Stimulated activated CD4-positive, alpha-beta T cell treated with anti-CD3 and anti-CD28 coated beads, Interleukin-15, amount 100 ng/mL, for 24 hours (primary cell): ENCODE measurements at regions not wholly inside any gene's neighbourhood (a gene's known extent, or its start where the extent isn't known, plus 50 kb on each side); places are given as distances from the start of the nearest gene placed in this dataset.

Experiments
- DNase-seq: peaks from one replicate; pipeline ENCODE4 v3.0.0-alpha.2; 2020

DNA sequence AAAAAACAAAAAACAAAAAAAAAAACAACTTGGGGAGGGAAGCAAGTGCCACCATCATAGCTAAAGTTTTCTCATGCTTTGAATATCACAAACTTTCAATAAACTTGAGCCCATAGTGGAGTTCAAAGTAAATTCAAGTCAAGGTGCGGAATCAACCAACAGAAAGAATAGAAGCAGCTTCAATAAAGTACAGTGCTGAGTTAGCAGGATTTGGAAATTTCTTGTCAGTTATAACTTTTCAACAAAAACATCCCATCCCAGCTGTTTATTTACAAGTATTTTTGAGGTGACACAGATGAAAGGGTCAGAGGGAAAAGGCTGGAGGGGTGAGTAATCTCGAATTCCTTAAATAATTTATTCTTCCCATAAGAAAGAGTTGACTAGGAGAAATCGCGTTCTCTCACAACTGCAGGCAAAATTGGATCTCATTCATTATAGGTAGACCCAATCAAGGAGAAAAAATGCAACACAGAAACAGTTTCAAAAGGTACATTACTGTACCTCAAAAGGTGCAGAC lies 477.4 kb upstream of the RASGRP1 start:
- DNase-seq = no peak

DNA sequence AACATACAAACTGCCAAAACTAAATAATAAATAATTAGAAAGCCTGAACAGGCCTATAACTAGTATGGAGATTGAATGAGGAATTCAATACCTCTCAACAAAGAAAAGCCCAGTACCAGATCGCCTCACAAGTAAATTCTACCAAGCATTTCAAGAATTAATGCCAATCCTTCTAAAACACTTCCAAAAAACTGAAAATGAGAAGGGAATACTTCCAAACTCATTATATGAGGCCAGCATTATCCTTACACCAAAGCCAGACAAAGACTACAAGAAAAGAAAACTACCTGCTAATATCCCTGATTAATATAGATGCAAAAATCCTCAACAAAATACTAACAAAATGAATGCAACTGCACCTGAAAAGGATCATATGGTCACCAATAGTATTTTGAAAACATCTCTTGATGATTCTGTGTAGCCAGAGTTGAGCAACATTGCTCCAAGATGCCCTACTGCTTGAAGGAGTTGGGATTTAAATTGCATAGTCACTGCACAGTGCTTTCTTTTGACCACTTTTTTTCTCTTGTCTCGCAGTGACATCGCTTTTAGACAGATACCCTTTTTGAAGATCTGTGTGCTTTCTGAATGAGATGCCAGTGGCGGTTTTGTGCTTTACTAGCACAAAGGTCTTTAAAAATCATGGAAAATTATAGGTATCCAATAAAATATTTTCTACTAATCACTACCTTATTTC lies 487.2 kb upstream of the RASGRP1 start:
- no peak for DNase-seq

DNA sequence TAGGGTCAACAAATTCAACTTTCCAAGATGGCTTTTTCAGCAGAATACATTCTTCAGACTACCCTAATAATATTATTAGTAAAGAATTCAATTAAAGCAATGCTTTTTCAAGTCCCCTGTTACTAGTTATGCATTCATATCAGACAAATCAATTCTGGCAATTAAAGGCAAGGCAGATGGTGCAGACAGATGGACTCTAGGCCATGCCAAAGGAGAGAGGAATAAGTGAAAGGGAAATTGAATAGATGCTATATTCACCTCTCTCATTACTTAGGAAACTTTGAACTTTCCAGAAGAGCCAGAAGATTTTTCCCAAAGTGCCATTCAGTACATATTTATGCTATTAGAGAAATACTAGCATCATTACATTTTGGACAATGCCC lies 487.7 kb upstream of the RASGRP1 start:
- DNase-seq = no peak

DNA sequence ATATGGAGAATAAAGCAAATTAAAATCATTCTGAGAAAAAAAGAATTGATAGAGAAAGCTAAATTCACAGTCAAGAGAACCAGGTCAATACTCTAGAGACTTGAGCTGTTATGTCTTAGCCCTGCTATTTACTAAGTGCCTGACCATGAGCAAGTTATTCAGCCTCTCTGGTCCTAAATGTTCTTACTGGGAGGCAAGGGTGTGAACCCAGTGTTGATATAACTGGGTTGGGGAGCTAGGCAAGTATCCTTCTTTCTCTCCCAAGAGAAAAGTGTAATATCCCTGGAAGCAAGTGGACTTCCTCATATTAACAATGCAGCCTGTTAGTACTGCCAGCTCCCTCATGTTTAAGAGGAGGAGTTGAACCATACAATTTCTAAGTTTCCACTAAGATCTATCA lies 488.9 kb upstream of the RASGRP1 start:
- no peak for DNase-seq

DNA sequence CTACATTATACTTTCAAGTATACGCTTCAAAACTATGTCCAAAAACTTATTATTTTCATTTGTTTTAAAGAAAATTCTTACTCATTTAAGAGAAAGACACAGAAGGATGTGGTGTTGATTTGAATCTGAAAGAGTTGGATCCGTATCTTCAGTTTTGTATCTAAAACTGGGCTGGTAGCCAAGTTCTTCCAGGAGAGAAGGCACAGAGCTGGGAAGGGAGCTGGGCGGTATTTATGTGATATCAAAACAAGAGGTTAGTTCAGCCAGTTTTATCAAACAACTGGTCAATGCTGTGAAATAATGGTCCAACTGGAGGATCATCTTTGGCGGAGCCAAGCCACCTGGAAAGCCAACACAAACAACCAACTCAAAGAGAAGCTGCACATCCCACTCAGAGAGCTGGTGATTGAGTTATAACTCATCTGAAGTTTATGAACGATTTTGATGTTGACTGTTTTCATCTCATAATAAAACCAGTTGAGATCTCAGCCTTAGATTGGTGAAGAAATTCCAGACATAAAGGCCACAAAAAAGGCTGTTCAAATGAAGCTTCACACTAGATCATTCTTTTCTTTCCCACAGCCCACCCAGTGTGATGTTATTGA lies 489.6 kb upstream of the RASGRP1 start:
- no peak for DNase-seq

DNA sequence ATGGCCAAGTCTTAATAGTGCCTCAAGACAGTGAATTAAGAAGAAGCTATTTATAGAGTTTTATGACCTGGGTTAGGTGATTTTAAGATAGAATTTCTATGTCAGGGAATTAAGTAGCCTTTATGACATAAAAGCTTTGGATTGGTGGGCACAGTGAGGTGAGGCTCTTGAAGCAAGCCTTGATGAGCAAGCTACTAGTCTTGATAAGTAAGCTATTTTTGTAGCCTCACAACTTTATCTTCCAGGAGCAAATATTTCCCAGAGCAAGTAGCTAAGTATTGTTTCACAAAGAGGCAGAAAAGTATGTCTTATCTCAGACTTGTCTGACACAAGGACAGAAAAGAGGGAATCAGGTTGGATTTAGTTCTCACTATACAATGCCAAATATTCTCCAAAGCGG lies 491.7 kb upstream of the RASGRP1 start:
- no peak for DNase-seq

DNA sequence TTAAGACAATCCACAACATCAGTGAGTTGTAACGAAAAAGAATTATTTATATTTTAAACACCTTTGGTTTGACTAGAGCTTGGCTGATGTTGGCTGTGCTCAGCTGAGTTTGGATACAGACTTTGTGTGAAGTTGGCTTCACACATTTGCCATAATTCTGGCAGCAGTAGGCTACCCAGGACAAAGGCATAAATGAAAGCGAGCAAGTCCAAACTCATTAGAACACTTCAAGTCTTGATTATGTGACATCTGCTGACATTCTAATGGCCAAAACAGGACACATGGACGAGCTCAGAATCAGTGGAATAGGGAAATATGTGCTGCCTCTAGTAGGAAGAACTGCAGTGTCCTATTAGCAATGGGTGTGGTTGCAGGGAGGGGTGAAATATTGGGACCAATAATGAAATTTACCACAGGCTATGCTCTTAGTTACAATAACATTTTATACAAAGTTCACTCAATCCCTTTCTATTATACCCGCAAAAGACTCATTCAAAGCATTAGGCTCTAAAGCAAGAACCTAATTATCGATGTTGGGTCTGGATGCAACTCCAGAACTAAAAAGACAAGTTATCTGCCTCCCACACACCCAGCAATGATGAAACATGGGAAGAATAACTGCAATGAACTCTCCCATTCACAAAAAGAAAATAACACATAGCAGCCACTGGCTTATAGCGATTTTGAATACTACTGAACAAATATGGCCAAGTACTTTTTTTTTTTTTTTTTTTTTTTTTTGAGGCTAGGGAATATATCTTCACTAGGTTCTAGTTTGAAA lies 493.9 kb upstream of the RASGRP1 start:
- DNase-seq = no peak

DNA sequence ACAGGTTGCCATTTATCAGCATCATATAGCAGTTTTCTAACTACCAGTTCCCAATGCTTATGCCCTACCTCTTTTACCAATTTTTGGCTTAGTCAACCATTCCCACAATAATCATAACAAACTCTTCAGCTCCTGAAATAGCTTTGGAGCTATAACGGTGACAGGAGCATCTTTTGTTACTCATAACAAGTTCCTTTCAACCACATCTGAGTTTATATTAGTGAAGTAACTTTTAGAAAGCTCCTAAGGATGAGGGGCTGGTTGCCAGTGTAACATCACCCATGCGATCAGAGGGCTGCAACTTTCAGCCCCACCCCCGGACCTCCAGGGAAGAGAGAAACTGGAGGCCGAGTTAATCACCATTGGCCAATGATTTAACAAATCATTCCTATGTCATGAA lies 495.3 kb upstream of the RASGRP1 start:
- no peak for DNase-seq

DNA sequence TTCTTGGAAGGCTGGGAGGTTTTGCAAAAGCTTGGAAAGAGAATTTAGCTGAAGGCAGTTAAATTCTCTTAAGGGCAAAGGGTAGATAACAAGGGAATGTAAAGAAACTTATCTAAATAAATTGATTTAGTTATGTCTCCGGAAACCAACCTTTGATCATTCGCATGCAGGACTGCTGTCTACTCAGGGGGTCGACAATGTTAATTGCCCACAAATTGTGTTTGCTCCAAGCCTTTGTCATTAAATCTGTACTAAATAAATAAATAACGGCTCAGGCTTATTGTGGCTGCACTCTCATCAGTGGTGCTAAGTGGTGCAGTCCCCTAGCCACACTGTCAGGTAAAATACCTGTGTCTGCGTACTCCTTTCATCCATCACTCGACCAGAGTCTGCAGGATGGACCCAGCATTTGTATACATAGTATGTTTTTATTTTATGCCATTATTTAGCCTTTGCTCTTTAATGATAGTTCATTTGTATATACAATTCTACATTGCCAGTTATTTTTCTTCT lies 497.4 kb upstream of the RASGRP1 start:
- no peak for DNase-seq

DNA sequence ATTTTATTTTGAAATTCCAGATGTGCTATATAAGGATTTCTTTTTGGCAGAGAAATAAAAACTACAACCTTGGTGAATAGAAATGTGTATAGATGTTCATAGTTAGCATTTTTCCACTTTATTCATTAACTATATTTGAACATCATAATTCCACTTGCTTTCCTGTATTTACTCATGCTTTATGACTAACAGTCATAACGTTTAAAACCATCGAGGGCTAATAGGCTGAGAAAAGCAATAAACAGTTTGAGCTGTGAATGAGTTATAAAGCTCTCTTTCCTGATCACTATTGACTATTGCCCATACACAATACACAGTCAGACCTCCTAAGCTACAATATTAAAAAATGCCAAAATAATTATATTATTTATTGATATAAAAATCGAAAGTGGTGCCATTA lies 502.1 kb upstream of the RASGRP1 start:
- no peak for DNase-seq

DNA sequence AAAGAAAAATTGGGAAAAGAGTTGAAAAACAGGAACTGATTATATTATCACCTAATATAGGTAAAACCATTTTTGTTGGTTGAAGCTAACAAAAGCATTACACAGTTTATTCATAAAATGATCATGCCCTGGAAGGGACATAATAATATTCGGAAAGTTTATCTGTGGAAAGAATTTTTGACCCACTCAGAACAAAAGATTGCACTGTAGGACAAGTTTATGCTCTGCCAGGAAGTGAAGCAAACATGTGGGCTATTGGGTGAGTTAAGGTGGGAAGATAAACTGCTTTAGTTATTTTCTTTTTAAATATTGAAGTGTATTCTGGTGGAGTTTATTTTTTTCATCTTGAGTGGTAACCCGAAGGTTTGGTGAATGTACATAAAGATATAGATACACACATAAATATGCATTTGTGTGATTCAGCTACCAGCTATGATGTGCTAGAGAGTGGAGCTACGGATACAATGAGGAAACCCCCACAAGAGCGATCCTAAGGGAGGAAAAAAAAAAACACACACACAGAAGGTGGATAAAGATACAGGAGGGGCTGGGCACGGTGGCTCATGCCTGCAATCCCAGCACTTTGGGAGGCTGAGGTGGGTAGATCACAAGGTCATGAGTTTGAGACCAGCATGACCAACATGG lies 506.4 kb upstream of the THBS1 start:
- DNase-seq = no peak

DNA sequence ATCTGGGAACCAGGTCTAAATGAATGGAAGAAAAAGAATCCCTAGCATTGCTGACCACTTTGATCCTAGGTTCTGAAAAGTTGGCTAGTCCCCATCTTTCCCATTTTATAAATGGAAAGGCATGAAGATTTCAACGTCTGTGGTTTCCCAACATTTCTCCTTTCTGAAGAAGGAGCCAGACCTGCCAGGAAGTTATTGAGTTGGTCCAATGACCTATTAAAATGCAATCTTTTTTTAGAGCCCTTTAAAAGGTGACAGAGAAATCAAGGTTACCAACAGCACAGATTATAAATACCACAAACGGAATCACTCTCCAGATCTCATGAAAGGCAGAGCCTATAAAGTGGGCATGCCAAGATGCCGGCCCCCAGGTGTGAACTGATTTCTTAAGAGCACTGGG lies 505.6 kb upstream of the THBS1 start:
- no peak for DNase-seq

DNA sequence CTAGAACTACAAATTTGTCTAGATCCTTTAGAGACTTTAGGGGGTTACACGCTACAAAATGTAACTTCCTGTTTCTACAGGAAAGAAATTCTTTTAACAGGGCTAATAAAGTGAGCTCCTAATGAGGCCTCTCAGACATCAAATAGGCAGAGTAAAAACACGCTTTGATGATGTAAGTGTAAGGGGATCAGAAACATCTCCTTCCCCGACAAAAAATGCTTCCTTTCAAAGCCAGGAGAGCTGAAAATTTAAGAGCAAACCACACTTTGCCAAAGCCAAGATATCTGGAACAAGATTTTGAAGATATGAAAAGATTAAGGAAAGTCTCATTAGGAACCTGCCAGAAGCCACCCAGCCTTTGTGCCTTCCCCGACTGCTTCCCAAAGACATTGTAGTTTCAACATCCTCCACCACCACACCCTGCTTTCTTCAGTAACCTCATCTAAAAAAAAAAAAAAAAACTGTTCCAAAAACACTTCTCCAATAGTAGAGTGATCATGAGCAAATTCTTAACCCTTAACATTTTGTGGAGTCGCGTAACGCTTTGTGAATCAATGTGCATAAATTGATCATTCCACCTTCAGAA lies 505.0 kb upstream of the THBS1 start:
- DNase-seq = no peak

DNA sequence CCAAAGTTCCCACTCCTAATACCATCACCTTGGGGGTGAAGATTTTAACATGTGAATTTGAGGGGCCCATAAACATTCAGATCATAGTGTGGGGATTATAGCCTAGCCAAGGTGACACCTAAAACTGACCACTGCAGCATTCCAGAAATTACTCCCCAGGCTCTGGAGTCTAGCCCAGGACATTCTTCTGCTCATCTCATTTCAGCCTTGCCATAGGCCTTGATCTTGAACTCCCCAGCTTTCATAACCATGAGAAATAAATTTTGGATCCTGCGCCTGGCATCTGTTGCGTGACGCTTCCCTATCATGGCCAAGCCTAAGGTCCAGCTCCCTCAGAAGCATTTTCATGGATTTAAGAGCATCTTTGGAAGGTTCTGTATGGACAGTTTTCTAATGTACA lies 502.9 kb upstream of the THBS1 start:
- no peak for DNase-seq

DNA sequence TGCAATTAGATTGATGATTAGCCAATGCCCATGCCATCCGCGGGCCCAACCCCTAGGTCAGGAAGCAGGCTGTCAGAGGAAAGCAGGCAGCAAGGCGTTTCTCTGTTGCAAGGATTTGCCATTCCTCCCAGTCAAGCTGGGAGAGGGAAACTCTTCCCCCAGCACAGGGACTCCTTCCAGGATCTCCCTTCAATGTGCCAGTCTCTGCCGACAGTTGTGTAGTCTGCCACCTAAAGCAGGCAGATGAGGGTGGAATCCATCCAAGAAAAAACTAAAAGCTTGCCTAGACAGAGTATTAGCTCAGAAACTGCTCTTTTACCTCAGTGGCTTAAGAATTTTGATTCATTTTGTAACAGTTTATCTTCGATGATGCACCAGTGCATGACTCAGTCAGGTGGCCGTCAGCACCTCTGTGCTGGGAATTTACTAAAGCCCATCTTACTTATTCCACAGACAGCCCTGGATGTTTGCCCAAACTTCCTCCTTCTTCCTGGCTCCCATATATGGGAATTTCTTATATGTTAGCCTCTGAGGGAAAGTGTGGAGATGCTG lies 501.5 kb upstream of the THBS1 start:
- DNase-seq = no peak

DNA sequence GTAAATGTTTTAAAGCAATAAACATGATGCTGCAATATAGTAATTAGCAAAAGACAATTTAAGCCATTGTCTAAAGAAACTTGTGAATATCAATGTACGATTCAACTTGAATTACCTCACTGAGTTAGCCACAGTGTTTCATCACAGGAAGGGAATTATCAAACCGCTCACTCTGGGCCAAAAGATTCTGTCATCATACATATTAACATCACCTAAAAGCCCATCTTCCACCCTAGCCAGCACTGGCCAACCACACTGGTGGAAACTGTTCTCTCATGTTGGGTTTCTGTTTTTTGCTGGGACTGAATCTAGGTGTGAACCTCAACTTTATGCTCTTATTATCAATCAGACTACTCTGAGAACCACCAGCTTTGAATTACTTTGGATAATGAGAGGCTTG lies 497.7 kb upstream of the THBS1 start:
- DNase-seq = no peak

DNA sequence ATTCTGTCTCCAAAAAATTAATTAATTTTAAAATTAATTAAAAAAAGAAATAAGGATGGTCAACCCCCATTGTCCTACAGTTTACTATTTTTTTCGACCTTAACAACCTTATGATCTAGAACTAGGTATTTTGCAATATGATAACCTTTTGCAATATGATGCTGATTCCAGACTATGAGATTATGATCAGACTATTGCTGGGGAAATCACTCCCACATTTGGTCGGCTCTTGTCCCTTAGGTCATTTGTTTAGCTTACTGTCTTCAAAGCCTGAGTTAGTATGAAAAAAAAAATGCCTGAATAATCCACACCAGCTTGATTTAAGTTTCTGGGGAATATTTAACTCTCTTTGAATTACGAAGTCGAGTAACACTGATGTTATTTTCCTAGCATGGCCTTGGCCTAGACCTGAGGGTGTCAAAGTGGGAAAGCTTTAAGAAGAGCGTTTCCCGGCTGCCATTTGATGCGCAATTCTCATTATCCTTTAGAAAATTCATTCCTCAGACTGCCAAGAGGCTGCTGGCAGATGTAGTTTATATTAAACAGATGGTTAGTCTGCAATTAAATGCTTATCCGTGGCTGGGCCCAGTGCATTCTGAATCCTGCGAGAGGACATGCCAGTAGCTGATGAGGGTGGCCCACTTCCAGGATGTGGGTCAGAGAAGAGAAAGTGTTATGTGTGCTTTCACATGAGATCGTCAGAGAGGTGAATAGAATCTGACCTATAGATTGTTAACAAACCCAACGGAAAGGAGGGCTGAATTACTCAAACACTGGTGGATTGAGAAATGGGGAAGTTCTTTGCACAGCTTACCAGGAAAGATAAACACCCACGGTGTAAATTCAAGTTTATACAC lies 496.0 kb upstream of the THBS1 start:
- no peak for DNase-seq

DNA sequence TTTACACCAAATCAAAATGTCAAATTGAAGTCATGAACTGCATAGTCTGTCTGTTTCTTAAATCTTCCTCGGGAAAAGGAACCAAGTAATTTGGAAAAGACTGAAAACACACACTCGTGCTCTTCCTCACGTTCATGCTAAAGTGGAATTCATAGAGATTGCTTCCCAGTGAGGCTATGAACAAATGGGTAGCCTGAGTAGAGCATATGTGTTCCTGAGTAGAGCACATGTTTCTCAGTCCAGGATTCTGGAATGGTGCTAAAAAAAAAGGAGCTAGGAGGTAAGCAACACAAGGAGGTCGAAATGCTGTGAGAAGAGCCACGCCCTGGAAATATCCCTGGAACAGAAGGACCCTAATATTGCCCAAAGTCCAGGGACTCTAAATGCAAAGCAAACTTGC lies 494.2 kb upstream of the THBS1 start:
- DNase-seq = no peak

DNA sequence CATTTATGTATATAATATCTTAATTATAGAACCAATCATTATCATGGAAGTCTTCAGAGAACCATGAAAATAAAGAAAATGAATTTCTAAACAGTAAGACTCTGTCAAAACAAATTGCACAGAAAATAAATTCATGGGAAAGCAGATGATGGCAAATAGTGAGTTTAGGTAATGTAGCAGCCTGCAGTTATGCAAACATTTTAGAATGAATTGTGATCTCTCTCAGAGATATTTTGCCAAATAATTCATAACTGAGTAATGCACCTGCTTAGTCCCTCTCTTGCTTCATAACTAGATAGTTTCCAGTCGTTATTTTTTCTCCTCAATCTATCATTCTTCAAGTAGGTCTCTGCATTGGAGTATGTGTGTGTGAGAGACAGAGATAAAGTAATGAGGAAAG lies 492.7 kb upstream of the THBS1 start:
- DNase-seq = no peak

DNA sequence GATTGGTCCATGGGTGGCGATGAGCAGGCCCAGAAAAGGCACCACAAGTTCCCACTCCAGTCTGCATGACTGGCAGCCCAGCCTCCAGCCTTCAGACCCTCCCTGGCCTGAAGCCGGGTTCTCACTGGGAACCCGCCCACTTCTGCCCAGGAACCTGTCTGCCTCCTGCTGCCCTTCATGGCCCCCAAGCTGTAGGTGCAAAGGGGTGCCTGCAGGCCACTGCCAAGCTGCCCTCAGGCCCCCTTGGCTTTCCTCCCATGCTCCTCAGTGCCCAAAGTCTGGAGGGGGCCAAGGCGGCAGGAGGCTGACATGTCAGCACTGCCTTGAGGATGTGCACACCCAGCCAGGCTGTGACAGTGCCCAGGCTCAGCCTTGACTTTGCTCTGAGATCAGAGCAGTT lies 488.5 kb upstream of the THBS1 start:
- DNase-seq = no peak

DNA sequence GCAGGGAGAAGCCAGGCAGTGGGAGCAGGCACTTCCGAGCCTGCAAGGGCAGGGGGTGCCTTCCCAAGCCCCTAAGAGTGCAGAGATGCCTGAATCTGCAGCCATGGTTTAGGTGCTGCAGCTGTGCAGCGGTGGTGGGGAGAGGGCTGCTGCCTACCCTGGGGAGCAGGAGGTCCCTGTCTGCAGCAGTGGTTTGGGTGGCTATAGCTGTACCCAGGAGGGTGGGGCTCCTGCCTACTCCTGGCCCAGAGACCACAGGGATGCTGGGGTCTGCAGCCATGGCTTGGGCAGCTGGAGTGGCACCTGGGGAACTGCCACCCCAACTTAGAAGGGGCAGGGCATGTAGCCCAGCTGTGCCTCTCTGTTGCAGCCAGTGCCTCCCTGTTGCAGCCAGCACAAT lies 488.1 kb upstream of the THBS1 start:
- DNase-seq = no peak

DNA sequence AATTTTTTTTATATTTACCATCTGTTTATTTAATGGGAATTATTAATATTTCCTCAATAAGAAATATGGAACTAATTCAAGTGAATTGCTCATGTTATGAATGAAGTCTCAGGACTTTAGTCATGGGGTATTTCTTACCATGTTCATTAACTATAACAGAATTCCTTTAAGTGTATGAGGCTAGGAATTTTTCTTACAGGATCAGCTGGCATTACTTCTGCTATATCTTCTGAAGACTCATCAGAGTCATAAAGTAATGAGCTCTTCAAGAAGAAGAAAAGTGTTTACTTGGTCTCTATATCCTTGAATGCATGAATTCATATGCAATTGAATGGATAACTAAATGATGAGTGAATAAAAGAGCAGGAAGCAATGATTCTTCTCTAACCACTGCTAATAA lies 486.8 kb upstream of the THBS1 start:
- no peak for DNase-seq
